ENCODE measurements at regions not wholly inside any gene's neighbourhood (a gene's known extent, or its start where the extent isn't known, plus 50 kb on each side); places are given as distances from the start of the nearest gene placed in this dataset.

GRCh38 chr2:121098556-121098955, 186.4 kb downstream of the TFCP2L1 start:
- no peak for DNase-seq

GRCh38 chr2:121099329-121100290, 185.4 kb downstream of the TFCP2L1 start:
- intact Hi-C loops (cut with DNase I) = loop anchor here (5.0 kb wide), 2 partner anchors 253 to 258 kb away; no protein-coding TSS in a partner anchor
- peak in 2 of 7 donors; percentile 28 to 36 for DNase-seq
- no peaks in the 10 kb centered on the region for H3K36me3 ChIP-seq (replicated peaks in 1 of 2)
- H3K4me3 ChIP-seq = no peak overlapping the region
- peaks cover 6% of the 10 kb centered on the region for H3K27me3 ChIP-seq
- no peak for TF ChIP-seq POLR2A (IDR thresholded peaks at IDR 0.05)
- peak in 1 of 6 experiments; percentile 22 for TF ChIP-seq CTCF (IDR thresholded peaks at IDR 0.05)
- 50 to 63% (median 55%) methylated on average over 7 to 8 of the region's 8 CpGs for WGBS, 4 donors
- H3K4me1 ChIP-seq (replicated peaks in 1 of 2) = no peaks in the 10 kb centered on the region
- H3K9me3 ChIP-seq (replicated peaks in 1 of 3) = no peaks in the 10 kb centered on the region
- H3K27ac ChIP-seq = no peak overlapping the region

More at GRCh38 chr2:121098556-121098955, 186.4 kb downstream of the TFCP2L1 start:
- Histone ChIP-seq H3K36me3 (replicated peaks in 1 of 2) (no peaks in the 10 kb centered on the region), H3K4me3 (no peak overlapping the region), H3K9me3 (replicated peaks in 1 of 3) (no peaks in the 10 kb centered on the region), H3K27ac (no peak overlapping the region), H3K4me1 (replicated peaks in 1 of 2) (no peaks in the 10 kb centered on the region), H3K27me3 (peaks cover 6% of the 10 kb centered on the region)
- 84 to 88% (median 86%) methylated on average over 6 to 7 of the region's 7 CpGs for WGBS, 4 donors
- TF ChIP-seq CTCF (IDR thresholded peaks at IDR 0.05) (no peak), POLR2A (IDR thresholded peaks at IDR 0.05) (no peak)
- intact Hi-C loops (cut with DNase I) = loop anchor here (5.0 kb wide), 2 partner anchors 254 to 259 kb away; no protein-coding TSS in a partner anchor

GRCh38 chr2:121101093-121101715, 183.8 kb downstream of the TFCP2L1 start:
- Histone ChIP-seq H3K4me3 (no peak overlapping the region), H3K36me3 (replicated peaks in 1 of 2) (no peaks in the 10 kb centered on the region), H3K4me1 (replicated peaks in 1 of 2) (no peaks in the 10 kb centered on the region), H3K27ac (no peak overlapping the region), H3K27me3 (peaks cover 6% of the 10 kb centered on the region), H3K9me3 (replicated peaks in 1 of 3) (no peaks in the 10 kb centered on the region)
- 70 to 80% (median 78%) methylated on average over 3 to 10 of the region's 10 CpGs for WGBS, 4 donors
- intact Hi-C loops (cut with DNase I) = no loop called here
- TF ChIP-seq CTCF (IDR thresholded peaks at IDR 0.05) (no peak), POLR2A (IDR thresholded peaks at IDR 0.05) (no peak)
- no peak for DNase-seq

- WGBS, 4 donors = 60 to 90% (median 87%) methylated on average over 2 of the region's 2 CpGs
- TF ChIP-seq POLR2A (IDR thresholded peaks at IDR 0.05) (no peak), CTCF (IDR thresholded peaks at IDR 0.05) (no peak)
- Histone ChIP-seq H3K4me3 (no peak overlapping the region), H3K27me3 (peaks cover 6% of the 10 kb centered on the region), H3K27ac (no peak overlapping the region), H3K9me3 (replicated peaks in 1 of 3) (no peaks in the 10 kb centered on the region), H3K4me1 (replicated peaks in 1 of 2) (no peaks in the 10 kb centered on the region), H3K36me3 (replicated peaks in 1 of 2) (no peaks in the 10 kb centered on the region)
- intact Hi-C loops (cut with DNase I) = no loop called here
- no peak for DNase-seq
Measured at GRCh38 chr2:121102941-121103340, 182.1 kb downstream of the TFCP2L1 start.
